A673 (cell line): ENCODE measurements at regions not wholly inside any gene's neighbourhood (a gene's known extent, or its start where the extent isn't known, plus 50 kb on each side); places are given as distances from the start of the nearest gene placed in this dataset.

Experiments used
- BruUV-seq: library from RNA; stranded (reverse); fragments of 400-500 nt; replicated peaks from 2 replicates; lab custom pipeline; 2021; lab: Mats Ljungman, UMichigan
- CTCF ChIA-PET: fragments of 300-600 bp; sonication (Branson Sonifier 250); formaldehyde crosslinking; loops from one replicate; lab custom pipeline; 2022; ENCODE audit warnings: antibody characterized with exemption; lab: Charles Lee
- POLR2A ChIA-PET: fragments of 300-600 bp; sonication (Branson Sonifier 250); formaldehyde crosslinking; loops from one replicate; lab custom pipeline; 2022; ENCODE audit warnings: antibody characterized with exemption; ENCODE audit not compliant: low non-redundant PET; lab: Charles Lee
- DNase-seq: peaks from one replicate; pipeline ENCODE4 v3.0.0-alpha.2; 2015; ENCODE audit warnings: low spot score
- H3K27ac ChIP-seq: fragments of 200-600 bp; sonication (generic); 2 replicates; pipeline ENCODE4 v1.5.1; 2016; ENCODE audit warnings: mixed run types, low read depth, mild to moderate bottlenecking, mixed read lengths, antibody characterized with exemption, low read length; ENCODE audit not compliant: poor library complexity, severe bottlenecking
- H3K27me3 ChIP-seq: fragments of 200-600 bp; sonication (generic); replicated peaks from 2 replicates; pipeline ENCODE4 v1.6.1; 2017; ENCODE audit warnings: mixed run types, low read depth, mild to moderate bottlenecking, mixed read lengths, antibody characterized with exemption, low read length; ENCODE audit not compliant: insufficient read depth, poor library complexity
- H3K36me3 ChIP-seq: fragments of 200-600 bp; sonication (generic); 2 replicates; pipeline ENCODE4 v1.6.1; 2016; ENCODE audit warnings: mixed run types, mild to moderate bottlenecking, mixed read lengths, antibody characterized with exemption, low read length; ENCODE audit not compliant: insufficient read depth, poor library complexity, severe bottlenecking
- H3K4me1 ChIP-seq: fragments of 200-600 bp; sonication (generic); 2 replicates; pipeline ENCODE4 v1.6.1; 2017; ENCODE audit warnings: mixed run types, mild to moderate bottlenecking, mixed read lengths, antibody characterized with exemption, low read length; ENCODE audit not compliant: insufficient read depth, poor library complexity, severe bottlenecking
- H3K4me3 ChIP-seq: fragments of 200-600 bp; sonication (generic); 2 replicates; pipeline ENCODE4 v1.5.1; 2016; ENCODE audit warnings: low read depth, mixed run types, mild to moderate bottlenecking, mixed read lengths, low read length; ENCODE audit not compliant: poor library complexity, severe bottlenecking
- H3K9me3 ChIP-seq: fragments of 200-600 bp; sonication (generic); 2 replicates; pipeline ENCODE4 v1.6.1; 2016; ENCODE audit warnings: mixed run types, low read depth, mild to moderate bottlenecking, mixed read lengths, antibody characterized with exemption, low read length; ENCODE audit not compliant: poor library complexity, severe bottlenecking
- EZH2 ChIP-seq: fragments of 200-600 bp; sonication (generic); IDR thresholded peaks from 2 replicates; pipeline ENCODE4 v1.6.1; 2017; ENCODE audit warnings: borderline replicate concordance, low read depth, mild to moderate bottlenecking, mixed read lengths, antibody characterized with exemption, low read length; ENCODE audit not compliant: poor library complexity, severe bottlenecking
- intact Hi-C: fragments of 100-400 bp; cut with micrococcal nuclease; formaldehyde crosslinking; loops from one replicate; pipeline ENCODE4 v1.10.0; 2022; ENCODE audit not compliant: unreplicated experiment
- TF ChIP-seq, protein P1 (sequence below): fragments of 300-800, 200-600 bp; sonication (generic); conservative IDR thresholded peaks from 2 replicates; pipeline ENCODE4 v1.5.1; 2017; ENCODE audit warnings: low read depth, mild to moderate bottlenecking, antibody characterized with exemption, low read length, moderate library complexity, mixed read lengths

DNA sequence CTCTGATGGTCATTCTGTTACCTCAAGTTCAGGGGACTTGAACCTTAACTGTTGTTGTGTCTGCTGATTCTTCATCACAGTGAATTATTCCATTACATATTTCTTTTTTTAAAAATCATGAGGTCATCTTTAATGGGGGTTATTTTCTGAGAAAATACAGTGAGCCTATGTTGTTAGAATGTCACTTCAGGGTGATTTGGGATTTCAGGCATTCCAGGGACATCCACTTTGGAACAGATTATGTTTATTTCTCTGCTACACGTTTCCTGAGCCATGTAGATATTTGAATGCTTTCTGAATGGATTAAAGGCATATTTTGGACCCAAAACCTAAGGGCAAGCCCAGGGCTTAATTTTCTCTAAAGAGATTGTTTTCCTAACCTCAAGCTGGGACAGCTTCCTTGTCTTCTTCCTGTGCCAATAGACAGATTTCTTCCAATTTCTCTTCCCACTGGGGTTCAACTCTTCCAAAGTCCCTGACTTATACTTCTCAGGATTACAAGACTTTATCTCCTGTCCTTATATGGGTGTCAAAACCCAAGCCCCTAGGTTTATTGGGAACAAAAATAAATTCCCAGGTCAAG lies 271.7 kb downstream of the ARHGAP12 start:
- Histone ChIP-seq H3K27me3 (peaks cover 57% of the 10 kb centered on the region), H3K36me3 (no peaks in the 10 kb centered on the region), H3K27ac (no peak overlapping the region), H3K9me3 (no peaks in the 10 kb centered on the region), H3K4me1 (no peaks in the 10 kb centered on the region), H3K4me3 (no peak overlapping the region)
- CTCF ChIA-PET = no interaction called here
- POLR2A ChIA-PET = no interaction called here
- no peak for DNase-seq
- intact Hi-C loops = no loop called here
- TF ChIP-seq EZH2 = no peak
- TF ChIP-seq, protein P1, sequence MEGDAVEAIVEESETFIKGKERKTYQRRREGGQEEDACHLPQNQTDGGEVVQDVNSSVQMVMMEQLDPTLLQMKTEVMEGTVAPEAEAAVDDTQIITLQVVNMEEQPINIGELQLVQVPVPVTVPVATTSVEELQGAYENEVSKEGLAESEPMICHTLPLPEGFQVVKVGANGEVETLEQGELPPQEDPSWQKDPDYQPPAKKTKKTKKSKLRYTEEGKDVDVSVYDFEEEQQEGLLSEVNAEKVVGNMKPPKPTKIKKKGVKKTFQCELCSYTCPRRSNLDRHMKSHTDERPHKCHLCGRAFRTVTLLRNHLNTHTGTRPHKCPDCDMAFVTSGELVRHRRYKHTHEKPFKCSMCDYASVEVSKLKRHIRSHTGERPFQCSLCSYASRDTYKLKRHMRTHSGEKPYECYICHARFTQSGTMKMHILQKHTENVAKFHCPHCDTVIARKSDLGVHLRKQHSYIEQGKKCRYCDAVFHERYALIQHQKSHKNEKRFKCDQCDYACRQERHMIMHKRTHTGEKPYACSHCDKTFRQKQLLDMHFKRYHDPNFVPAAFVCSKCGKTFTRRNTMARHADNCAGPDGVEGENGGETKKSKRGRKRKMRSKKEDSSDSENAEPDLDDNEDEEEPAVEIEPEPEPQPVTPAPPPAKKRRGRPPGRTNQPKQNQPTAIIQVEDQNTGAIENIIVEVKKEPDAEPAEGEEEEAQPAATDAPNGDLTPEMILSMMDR = no peak
- no TSS peak for BruUV-seq

DNA sequence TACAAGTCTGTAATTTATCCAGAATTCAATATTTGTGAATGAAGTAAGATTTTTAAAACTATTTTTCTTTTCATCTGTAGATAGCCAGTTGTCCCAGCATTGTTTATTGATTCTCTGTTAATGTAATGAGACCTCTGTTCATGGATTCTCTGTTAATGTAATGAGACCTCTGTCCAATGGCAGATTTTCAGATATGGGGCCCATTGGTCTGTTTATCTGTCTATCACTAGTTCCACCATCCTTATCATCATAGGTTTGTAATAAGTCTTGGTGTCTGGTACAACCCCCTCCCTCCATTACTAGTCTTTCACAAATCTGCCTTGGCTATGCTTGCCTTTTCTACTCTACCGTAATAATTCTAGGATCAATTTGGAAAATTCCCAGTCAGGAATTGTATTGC lies 276.6 kb downstream of the ARHGAP12 start:
- H3K36me3 ChIP-seq = no peaks in the 10 kb centered on the region
- ChIA-PET POLR2A (no interaction called here), CTCF (no interaction called here)
- H3K9me3 ChIP-seq = no peaks in the 10 kb centered on the region
- intact Hi-C loops = no loop called here
- H3K27me3 ChIP-seq = peaks cover 66% of the 10 kb centered on the region
- H3K27ac ChIP-seq = no peak overlapping the region
- DNase-seq = no peak
- H3K4me1 ChIP-seq = peaks cover 9% of the 10 kb centered on the region
- H3K4me3 ChIP-seq = no peak overlapping the region
- TF ChIP-seq, protein P1 = no peak
- TF ChIP-seq EZH2 = no peak
- BruUV-seq = no TSS peak

DNA sequence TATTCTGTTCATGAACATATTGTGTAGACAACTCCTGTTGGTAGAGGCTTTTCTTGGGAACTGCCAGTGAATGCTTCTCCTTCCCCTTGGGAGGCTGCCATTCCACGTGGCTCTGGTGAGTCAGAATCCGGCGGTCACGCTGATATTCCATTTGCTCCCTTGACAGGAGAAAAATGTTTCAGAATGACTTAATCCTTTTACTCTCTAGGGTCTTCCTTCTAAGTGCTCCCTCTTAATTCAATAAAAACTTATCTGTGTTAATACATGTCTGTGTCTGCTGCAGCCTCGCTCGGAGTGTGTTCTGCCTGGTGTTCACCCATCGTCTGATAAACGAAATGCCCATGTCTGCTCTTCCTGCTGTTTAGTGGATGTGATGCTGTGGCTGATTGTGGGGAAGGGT lies 278.6 kb downstream of the ARHGAP12 start:
- CTCF ChIA-PET = no interaction called here
- TF ChIP-seq, protein P1 = no peak
- no peak for TF ChIP-seq EZH2
- no TSS peak for BruUV-seq

More for the DNA sequence above, 278.6 kb downstream of the ARHGAP12 start:
- Histone ChIP-seq H3K27me3 (peaks cover 49% of the 10 kb centered on the region), H3K4me3 (no peak overlapping the region), H3K36me3 (no peaks in the 10 kb centered on the region), H3K4me1 (peaks cover 9% of the 10 kb centered on the region), H3K27ac (no peak overlapping the region), H3K9me3 (no peaks in the 10 kb centered on the region)
- intact Hi-C loops = no loop called here
- POLR2A ChIA-PET = no interaction called here
- peak; percentile 94 for DNase-seq
